HEK293T (cell line): ENCODE measurements at regions not wholly inside any gene's neighbourhood (a gene's known extent, or its start where the extent isn't known, plus 50 kb on each side); places are given as distances from the start of the nearest gene placed in this dataset.

Experiments
- FOXM1 ChIP-seq: fragments of 450-650 bp; IDR thresholded peaks from 2 replicates; pipeline ENCODE4 v1.6.1; 2017; ENCODE audit warnings: mild to moderate bottlenecking, borderline replicate concordance
- LEF1 ChIP-seq: fragments of 450-650 bp; IDR thresholded peaks from 2 replicates; pipeline ENCODE4 v1.6.1; 2017; ENCODE audit warnings: mild to moderate bottlenecking, borderline replicate concordance
- NFRKB ChIP-seq: fragments of 450-650 bp; IDR thresholded peaks from 2 replicates; pipeline ENCODE4 v1.6.1; 2016; ENCODE audit warnings: mild to moderate bottlenecking, moderate library complexity
- SUZ12 ChIP-seq: fragments of 450-650 bp; IDR thresholded peaks from 2 replicates; pipeline ENCODE4 v1.6.1; 2016; ENCODE audit warnings: mild to moderate bottlenecking

GRCh38 chr18:8479789-8480188, 129.4 kb upstream of the RAB12 start:
- TF ChIP-seq LEF1, result no peak
- TF ChIP-seq SUZ12, result no peak
- TF ChIP-seq NFRKB, result no peak
- no peak for TF ChIP-seq FOXM1
